ENCODE measurements at regions not wholly inside any gene's neighbourhood (a gene's known extent, or its start where the extent isn't known, plus 50 kb on each side); places are given as distances from the start of the nearest gene placed in this dataset.

DNA sequence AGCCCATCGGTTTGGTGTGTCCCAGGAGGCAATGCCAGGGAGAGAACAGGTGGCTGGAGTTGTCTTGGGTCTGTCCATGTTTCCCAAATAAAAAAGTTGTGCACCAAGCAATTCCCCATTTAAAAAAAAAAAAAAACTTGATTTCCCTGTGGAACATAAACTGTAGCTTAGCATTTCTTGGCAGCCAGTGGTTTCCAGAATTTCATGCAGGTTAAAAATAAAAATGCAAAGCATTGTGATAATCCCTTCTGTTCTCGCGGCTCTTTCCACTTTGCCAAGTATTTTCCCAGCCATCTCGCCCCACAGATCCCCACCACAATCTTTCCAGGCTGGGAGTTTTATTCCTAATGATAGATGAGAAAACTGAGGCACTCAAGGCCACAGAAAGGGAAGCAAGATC, 51.4 kb upstream of the MSX1 start:
- no peak for DNase-seq

DNA sequence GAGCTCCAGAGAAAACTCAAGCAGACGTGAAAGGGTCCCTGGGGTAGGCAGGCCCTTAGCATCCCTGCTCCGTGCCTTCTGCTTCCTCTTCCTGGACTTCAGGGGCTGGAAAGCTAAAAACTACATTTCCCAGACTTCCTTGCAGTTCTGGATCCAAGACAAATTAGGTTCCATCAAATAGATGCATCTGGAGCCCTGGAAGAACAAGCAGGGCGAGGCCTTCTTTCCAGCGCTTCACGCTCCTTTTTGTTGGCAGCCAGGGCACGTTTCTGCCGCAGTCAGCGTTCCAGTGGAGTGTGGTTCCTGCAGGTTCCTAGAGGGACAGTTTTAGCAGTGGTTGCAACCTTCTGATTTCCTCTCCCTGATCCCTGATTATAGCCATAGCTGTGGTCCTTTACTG, 53.6 kb upstream of the MSX1 start:
- DNase-seq, result no peak

DNA sequence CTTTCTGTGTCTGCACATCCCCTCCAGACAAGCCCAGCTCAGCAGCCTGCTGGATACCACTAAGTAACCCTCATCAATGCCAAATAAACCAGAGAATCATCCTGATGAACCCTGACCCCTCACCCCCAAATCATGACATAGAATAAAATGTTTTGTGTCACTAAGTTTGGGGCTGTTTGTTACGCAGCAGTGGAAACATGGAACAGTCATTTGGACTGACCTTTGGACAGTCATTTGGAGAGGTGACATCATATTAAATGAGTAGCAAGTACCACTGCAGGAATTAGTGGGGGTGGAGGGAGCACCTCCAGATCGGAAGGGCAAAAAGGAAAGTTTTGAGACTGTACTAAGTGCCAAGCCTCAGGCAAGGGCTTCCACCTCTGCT, 55.6 kb upstream of the MSX1 start:
- DNase-seq, result no peak

DNA sequence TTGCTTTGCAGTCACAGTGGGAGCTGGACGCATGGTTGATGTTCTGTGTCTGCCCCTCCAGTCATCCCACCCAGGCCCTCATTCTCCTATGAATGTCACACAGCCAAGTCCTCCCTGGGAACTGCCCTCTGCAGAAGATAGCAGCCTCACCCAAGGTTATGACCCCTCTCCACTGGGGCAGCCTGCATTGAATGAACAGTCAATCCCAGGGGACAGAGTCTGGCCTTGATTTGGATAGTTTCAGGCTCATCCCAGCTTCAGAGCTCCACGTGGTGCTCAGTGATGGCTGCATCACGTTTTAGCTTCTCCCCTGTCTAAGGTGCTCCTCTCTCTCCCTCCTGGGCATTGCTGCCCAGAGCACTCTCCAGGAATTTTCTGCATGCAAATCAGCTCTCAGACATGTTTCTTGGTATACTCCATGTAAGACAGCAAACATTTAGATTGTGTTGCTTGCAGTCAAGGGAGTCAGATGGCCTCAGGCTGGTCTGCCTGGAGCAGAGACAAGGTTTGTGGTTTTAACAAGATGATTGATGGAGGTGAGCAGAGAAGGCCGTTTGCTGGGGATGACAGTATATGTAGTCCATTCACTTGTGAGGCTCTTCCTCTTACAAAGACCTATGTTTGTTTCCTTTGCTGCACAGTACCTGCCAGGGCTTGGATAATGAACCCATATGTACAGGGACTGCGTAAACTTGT, 56.1 kb upstream of the MSX1 start:
- no peak for DNase-seq

DNA sequence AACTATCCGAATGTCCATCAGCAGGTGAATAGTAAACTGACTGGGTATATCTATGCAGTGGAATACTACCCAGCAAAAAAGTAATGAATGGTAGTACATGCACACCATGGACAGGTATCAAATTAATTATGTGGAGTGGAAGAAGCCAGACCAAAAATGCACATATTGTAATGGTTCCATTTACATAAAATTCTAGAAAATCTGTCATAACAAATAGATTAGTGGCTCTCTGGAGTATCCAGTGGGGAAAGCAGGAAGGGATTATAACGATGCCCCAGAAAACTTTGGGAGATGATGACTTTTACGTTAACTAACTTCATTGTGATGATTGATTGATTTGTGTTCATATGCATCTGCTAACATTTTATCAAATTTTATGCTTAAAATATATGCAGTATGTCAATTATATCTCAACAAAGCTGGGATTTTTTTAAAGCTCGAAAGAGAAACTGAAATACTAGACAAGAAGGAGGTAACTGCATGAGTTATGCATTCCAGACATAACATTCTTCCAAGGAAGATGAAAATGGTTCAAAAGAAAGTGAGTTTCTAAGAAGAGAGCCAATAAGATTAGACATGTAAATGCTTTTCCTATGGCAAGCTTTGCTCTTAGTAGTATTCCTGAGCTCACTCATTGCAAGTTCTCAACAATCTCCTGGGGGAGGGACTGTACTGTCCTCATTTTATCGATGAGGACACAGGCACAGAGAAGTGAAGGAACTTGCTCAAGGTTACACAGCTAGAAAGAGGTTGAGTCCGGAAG, 58.6 kb upstream of the MSX1 start:
- DNase-seq, result no peak

DNA sequence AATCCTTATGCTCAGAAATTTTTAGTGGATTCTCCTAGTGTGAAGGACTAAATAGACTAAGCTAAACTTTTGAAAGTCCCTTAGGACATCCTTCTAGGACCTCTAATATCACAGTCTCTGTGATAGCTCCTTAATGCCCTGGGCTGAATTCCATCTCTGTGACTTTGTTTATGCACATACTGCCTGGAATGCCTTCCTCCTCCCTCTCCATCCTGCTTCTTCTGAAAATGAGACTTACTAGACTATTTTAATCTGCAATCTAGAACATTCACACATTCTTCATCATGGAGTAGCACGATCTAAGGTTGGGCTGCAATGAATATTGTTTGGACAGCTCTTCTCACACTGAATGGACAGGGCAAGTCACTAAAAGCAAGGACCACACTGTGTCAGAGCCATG, 65.0 kb upstream of the MSX1 start:
- DNase-seq, result no peak

DNA sequence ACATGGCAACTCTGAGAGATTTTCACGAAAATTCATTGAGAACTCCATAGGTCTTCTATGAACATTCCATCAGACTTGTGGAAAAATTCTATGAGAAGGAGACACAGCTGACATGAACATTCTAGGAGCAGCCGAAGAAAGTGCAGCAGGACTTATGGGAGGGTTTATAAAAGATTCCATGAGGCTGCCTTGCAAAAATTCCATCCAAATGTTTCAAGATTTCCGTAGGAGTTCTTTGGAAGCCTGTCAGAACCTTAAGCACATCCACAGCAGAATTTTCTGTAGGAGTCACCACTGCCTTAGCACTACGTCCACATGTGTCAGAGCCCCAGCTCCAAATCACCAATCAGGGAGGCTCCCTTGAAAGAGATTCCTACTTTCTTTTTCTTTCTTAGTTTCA, 67.0 kb upstream of the MSX1 start:
- no peak for DNase-seq

DNA sequence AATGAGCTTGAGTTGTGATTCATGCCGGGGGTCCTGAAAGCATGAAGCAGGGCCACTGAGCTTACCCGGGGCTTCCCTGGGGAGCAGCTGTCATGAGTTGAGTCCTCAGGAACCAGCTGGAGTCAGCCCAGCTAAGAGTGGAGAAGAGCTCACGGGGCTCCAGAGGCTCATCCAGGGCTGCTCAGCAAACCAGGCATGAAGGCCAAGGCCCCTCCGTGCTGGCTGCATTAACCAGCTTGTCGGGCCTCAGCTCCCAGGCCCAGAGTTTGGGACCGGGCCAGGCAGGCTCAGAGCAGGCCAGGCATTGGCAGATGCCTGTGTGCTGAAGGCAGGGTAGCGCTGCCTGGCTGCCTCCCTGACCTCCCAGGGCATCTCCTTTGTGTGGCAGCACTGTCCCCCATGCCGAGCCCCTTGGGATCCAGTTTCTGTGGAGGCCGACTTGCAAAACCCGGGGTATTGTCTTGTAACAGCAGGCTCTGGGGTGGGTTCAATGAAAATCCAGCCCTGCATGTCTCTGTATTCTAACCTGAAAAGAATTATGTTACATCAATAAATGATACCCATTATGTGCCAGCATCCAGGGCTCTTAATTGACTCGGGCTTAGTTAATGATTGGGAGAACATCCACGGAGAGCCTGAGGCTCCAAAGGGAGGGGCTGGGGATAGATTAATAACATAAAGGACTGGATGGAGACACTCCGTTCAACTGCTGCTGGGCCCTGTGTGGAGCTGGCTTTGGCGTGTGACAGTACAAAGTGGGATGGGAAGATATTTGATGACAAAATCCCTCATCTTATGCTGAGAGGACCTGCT, 68.0 kb upstream of the MSX1 start:
- no peak for DNase-seq

DNA sequence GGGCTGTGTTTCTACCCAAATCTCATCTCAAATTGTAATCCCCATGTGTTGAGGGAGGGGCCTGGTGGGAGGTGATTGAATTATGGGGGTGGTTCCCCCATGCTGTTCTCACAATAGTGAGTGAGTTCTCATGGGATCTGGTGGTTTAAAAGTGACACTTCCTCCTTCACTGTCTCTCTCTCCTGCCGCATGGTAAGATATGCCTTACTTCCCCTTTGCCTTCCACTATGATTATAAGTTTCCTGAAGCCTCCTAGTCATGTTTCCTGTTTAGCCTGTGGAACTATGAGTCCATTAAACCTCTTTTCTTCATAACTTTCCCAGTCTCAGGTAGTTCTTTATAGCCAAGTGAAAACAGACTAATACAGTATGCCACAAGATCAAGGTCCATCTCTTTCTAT, 70.0 kb upstream of the MSX1 start:
- no peak for DNase-seq

DNA sequence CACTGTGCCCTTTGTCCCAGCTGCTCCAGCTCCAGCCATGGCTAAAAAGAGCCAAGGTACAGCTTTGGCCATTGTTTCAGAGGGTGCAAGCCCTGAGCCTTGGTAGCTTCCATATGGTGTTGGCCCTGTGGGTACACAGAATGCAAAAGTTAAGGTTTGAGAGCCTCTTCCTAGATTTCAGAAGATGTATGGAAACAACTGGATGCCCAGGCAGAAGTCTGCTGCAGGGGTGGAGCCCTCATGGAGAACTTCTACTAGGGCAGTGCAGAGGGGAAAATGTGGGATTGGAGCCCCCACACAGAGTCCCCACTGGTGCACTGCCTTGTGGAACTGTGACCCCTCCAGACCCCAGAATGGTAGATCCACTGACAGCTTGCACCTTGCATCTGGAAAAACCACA, 70.9 kb upstream of the MSX1 start:
- DNase-seq, result no peak

DNA sequence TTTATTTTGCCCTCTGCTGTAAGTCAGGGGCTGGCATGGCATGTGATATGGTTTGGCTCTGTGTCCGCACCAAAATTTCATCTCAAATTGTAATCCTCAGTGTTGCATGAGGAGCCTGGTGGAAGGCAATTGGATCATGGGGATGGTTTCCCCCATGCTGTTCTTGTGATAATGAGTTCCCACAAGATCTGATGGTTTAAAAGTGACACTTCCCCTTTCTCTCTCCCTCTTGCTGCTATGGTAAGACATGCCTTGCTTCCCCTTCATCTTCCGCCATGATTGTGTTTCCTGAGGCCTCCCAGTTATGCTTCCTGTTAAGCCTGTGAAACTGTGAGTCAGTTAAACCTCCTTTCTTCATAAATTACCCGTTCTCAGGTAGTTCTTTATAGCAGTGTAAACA, 72.0 kb upstream of the MSX1 start:
- no peak for DNase-seq

DNA sequence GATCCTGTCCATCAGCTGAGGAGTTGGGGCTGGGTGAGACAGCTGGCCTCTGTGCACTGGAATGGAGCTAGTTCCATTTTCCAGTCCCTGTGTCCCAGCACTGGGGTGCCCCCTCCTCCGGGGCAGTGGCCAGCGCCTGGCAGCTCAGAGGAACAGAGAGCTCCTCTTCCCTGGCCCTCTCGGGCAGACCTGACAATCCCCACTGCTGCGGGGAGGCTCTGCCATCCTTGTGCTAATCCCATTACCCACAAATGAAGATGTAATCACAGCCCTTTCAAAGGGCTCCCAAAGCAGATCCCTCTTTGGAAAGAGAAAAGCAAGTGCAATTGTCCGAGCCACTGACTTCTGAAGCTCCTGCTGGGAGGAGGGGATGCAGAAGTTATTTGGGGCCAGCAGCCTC, 75.1 kb upstream of the MSX1 start:
- no peak for DNase-seq

DNA sequence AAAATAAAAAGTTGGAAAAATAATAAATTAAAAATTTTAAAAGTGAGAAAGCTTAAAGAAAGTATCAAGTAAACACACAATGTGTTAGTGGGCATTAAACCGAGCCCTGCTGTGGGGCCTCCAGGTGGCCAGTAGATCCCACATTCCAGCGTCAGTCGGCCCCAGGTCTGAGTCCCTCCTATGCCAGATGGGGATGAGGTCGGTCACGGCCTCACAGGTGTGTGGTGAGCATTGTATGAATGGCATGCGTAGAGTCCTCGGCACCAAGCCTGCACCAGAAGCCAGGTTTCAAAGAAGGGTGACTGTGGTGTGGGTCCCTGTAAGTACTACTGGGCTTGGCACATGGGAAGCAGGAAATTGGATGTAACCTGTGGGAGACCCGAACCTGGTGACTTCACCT, 75.6 kb upstream of the MSX1 start:
- no peak for DNase-seq

DNA sequence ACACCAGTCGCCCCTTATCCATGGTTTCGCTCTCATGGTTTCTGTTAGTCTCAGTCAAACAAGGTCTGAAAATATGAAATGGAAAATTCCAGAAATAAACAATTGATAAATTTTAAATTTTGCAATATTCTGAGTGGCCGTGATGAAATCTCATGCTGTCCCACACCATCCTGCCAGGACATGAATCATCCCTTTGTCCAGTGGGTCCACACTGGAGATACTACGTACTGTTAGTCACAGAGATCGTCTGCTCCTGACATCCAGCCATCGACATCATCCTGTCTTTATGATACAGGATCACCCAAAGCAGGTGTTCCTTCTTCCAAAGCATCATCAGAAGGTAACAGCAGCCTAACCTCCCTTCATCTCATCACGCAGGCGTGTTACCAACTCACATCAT, 76.5 kb upstream of the MSX1 start:
- no peak for DNase-seq

DNA sequence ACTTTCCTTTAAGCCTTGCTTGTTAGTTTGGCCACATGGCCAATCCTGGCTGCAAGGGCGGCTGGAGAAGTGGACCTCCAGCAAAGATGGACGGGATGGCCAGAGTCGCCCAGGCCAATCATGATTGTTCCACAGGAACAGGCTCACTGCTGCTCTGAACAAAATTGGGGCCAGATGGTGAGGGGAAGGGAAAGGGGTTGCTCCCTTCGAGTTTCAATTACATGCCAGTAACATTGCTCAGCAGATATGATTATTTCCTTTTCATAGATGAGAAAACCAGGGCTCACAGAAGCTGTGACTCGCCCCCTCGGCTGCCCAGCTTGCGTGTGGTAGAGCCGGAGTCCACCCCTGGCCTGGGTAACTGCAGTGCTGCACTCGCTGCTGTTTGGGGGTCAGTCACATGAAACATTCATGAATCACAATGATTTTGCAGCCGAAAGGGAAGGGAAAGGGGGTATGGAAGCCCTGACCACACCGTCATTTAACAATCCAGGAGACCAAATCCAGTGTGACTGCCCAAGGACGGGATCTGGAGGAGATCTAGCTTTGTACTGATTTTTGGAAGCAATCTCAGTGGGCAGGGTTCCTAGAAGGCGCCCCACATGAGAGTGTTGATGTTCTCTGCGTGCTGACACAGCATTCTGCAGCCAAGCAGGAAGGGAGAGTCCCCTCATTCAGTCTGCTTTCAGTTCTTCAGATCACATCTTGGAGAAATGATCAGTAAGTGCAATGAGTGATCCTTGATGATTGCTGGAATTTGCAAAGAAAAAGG, 77.3 kb upstream of the MSX1 start:
- DNase-seq, result no peak

DNA sequence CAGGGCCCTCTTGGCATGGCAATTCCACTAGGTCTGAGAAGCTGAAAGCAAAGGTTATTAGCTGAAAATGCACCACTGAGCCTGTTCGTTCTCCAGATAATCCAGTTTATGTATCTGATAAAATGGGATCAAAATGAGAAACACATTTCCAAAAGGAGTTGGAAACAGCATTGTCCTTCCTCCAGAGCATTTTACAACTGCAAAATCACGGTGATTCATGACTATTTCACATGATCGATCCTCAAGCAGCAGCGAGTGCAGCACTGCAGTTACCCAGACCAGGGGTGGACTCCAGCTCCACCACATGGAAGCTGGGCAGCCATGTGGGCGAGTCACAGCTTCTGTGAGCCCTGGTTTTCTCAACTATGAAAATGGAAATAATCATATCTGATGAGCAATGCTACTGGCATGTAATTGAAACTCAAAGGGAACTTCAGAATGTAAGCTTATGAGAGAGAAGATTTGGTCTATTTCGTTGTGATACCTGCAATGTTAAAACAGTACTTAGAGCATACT, 78.7 kb upstream of the MSX1 start:
- DNase-seq, result no peak

DNA sequence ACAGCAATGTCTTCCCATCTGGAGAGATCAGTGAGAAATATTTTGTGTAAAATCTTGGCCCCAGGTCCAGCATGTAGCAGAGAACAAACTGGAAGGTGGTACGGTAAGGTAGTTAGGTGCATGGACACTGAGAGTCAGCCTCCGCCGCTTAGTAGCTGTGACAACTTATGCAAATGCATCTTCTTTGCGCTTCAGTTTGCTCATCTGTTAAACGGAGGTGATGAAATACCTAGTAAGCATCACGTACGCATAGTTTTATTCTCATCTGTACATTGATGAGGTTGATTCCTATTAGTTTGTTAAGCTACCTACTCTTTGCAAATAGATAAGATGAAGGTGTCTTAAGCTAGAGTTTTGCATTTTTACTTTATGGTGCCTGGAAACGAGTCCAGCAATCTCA, 80.0 kb upstream of the MSX1 start:
- DNase-seq, result no peak

DNA sequence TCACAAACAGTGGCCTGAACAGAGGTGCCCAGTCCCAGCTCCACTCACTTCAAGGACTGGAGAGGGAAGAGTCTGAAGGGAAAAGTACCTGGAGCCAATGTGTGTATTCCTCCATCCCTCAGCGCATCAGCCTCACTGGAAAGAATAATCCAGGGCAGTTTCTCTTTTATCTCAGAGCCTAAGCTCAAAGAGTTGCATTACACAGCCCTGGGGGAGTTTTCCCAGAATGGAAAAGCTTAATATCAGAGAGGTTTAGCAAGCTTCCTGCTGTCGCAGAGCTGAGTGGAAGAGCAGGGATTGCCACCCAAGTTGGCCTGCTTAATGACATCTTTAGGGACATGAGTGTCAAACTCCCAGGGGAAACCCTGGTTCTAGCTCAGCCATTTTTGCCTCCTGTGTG, 80.4 kb upstream of the MSX1 start:
- DNase-seq, result no peak

DNA sequence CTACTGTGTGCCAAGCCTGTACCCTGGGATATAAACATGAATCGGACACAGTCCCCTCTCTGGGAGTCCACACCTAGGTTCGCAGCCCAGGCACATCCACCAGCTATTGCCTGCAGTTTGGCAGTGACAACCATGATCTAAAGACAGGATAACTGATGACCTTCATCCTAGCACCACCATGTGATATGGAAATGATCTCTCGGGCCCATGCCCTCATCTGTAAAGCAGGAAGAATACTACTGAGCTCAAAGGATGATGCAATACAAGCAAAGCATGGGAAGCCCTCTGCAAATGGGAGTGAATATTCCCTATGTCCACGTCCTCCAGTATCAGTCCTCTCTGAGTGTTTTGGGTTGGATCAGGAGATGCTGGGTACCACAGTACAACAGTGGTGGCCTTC, 80.9 kb upstream of the MSX1 start:
- no peak for DNase-seq

DNA sequence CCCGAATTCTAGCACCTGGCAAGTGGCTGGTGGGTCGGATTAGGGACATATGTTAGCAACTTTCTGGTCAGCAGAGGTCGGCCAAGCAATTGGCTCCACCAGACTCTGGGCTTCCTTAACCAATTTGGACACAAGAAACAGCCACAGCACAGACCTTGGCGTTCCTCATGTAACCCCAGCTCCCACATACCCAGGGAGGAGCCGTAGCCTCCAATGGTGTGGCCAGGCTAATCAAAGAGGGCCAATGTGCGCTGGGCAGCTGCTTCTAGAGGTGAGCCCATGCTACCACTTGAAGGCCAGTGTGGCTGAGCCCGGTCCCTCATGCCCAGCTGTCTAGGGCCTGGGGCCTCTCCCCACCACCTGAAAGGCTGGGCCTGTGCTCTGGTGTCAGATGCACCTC, 82.5 kb upstream of the MSX1 start:
- DNase-seq, result no peak

DNA sequence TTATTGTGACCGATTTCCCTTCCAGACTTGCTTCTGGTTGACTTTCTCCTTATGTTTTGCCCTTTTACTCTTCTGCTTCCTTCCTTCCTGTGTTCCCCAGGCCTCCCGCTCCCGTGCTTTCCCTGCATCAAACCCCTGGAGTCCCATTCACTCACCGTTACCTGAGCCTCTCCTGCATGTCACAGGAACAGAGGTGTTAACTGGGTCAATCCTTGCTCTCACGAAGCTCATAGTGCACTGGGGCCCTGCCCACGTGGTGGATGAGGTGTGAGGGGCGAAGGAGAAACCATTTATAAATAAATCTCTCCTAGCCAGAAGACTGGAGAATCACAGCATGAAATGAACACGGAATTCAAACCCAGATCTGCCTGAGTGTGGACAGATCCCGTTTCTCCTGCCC, 83.1 kb upstream of the MSX1 start:
- DNase-seq, result no peak

DNA sequence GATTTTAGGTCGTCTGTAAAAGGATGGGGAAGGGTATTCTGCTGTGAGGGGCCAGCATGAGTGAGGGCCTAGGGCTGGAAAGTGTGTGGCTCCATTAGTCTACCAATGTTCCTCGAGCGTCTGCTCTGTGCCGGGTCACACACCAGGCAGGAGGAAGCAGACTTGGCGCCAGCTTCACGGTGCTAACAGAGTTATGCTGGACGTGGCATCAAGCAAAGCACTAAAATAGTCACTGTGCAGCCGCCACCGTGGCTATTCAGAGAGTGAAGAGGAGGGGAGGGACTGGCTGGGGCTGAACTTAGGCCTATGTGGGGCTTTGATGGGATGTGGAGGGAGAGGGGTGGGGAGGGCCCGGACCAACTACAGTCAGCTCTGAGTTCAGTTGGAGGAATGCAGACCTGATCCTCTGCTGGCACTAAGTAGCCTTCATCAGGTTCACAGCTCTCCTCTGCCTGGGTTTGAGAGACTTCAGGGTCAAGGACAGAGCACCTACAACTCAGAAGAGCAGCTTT, 83.9 kb upstream of the MSX1 start:
- DNase-seq, result no peak

DNA sequence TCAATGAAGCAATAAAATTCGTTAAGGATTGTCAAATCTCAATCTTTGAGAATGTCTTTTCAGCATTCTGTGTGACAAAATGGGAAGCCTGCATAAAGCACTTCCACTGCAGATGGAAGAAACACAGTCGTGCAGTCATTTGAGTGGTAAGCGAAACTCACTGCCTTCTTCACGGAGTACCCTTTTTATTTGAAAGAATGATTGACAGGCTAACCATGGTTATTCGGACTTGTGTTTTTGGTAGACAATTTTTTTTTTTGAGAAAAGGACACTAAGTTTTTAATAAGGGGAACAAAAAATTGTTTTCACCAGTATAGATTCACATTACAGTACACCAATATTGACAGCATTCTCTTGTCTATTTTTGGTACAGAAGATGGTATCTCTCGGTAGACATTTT, 86.9 kb upstream of the MSX1 start:
- DNase-seq, result no peak
